ENCODE measurements at regions not wholly inside any gene's neighbourhood (a gene's known extent, or its start where the extent isn't known, plus 50 kb on each side); places are given as distances from the start of the nearest gene placed in this dataset.

- H3K27ac ChIP-seq = no peak overlapping the region
- H3K27me3 ChIP-seq = no peaks in the 10 kb centered on the region
- no peak for ATAC-seq (ENCODE audit: low FRiP score in 2 of 2)
- no peak for TF ChIP-seq EP300 (IDR thresholded peaks at IDR 0.05)
- no peak for TF ChIP-seq POLR2A (IDR thresholded peaks at IDR 0.05)
- WGBS, 2 donors = 78 to 96% methylated on average over 2 of the region's 2 CpGs
- H3K4me1 ChIP-seq = peaks cover 0 to 7% (median 0%) of the 10 kb centered on the region in 4 donors
- H3K36me3 ChIP-seq = no peaks in the 10 kb centered on the region
- no peaks in the 10 kb centered on the region for H3K9me3 ChIP-seq
- no peak for DNase-seq
- no peak overlapping the region for H3K4me3 ChIP-seq
Observed at GRCh38 chr6:4295783-4296155, 160.4 kb upstream of the ECI2 start.

GRCh38 chr6:4295058-4295782 lies 159.8 kb upstream of the ECI2 start:
- no peak for TF ChIP-seq CTCF (IDR thresholded peaks at IDR 0.05)
- no peak for TF ChIP-seq POLR2A (IDR thresholded peaks at IDR 0.05)
- no peak for TF ChIP-seq POLR2AphosphoS5 (IDR thresholded peaks at IDR 0.05)
- TF ChIP-seq EP300 (IDR thresholded peaks at IDR 0.05) = no peak
- no peak for ATAC-seq (ENCODE audit: low FRiP score in 2 of 2)
- Histone ChIP-seq H3K27ac (no peak overlapping the region), H3K4me1 (peaks cover 0 to 7% (median 0%) of the 10 kb centered on the region in 4 donors), H3K4me3 (no peak overlapping the region), H3K27me3 (no peaks in the 10 kb centered on the region), H3K9me3 (no peaks in the 10 kb centered on the region), H3K36me3 (no peaks in the 10 kb centered on the region)
- DNase-seq = no peak
- 88% methylated on average over 10 of the region's 10 CpGs for WGBS, 2 donors

DNA sequence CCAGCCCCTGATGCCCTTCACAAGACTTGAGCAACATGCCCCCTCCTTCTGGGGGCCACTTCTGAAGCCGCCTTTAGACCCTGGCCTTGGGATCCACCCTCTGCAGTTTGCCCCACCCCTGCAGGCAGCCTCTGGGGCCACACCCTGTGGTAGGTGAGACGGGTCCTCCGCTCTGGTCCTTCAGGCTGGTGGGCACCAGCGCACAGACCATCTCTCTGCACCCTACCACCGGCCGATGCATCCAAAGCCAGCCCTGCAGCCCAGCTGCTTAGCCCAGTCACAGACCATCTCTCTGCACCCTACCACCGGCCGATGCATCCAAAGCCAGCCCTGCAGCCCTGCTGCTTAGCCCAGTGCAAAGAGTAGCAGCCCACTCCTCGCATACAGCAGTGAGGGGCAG lies 159.3 kb upstream of the ECI2 start:
- ATAC-seq (ENCODE audit: low FRiP score in 2 of 2) (no peak), DNase-seq (peak in 1 of 2 donors; percentile 58)
- TF ChIP-seq POLR2A (IDR thresholded peaks at IDR 0.05) (no peak), EP300 (IDR thresholded peaks at IDR 0.05) (no peak), POLR2AphosphoS5 (IDR thresholded peaks at IDR 0.05) (no peak), CTCF (IDR thresholded peaks at IDR 0.05) (no peak)
- Histone ChIP-seq H3K36me3 (no peaks in the 10 kb centered on the region), H3K27ac (no peak overlapping the region), H3K9me3 (no peaks in the 10 kb centered on the region), H3K4me1 (peaks cover 0 to 7% (median 0%) of the 10 kb centered on the region in 4 donors), H3K4me3 (no peak overlapping the region), H3K27me3 (no peaks in the 10 kb centered on the region)
- 91 to 92% methylated on average over 4 to 9 of the region's 9 CpGs for WGBS, 2 donors

GRCh38 chr6:4291453-4292403 lies 156.4 kb upstream of the ECI2 start:
- WGBS, 2 donors = 61 to 67% methylated on average over 11 of the region's 11 CpGs
- H3K4me1 ChIP-seq = no peaks in the 10 kb centered on the region

More at GRCh38 chr6:4291453-4292403, 156.4 kb upstream of the ECI2 start:
- DNase-seq (no peak), ATAC-seq (ENCODE audit: low FRiP score in 2 of 2) (no peak)
- TF ChIP-seq EP300 (IDR thresholded peaks at IDR 0.05) = no peak
- no peak for TF ChIP-seq POLR2AphosphoS5 (IDR thresholded peaks at IDR 0.05)
- no peak for TF ChIP-seq POLR2A (IDR thresholded peaks at IDR 0.05)
- no peak for TF ChIP-seq CTCF (IDR thresholded peaks at IDR 0.05)
- Histone ChIP-seq H3K27me3 (no peaks in the 10 kb centered on the region), H3K9me3 (no peaks in the 10 kb centered on the region), H3K27ac (no peak overlapping the region), H3K36me3 (no peaks in the 10 kb centered on the region), H3K4me3 (no peak overlapping the region)
